D341Med (cell line): ENCODE measurements at regions not wholly inside any gene's neighbourhood (a gene's known extent, or its start where the extent isn't known, plus 50 kb on each side); places are given as distances from the start of the nearest gene placed in this dataset.
A peak's percentile ranks its signal among the peaks of the same experiment; 100 is the strongest.

ENCODE experiments used
- DNase-seq: peaks from one replicate; pipeline ENCODE4 v3.0.0; 2012; ENCODE audit warnings: low spot score

DNA sequence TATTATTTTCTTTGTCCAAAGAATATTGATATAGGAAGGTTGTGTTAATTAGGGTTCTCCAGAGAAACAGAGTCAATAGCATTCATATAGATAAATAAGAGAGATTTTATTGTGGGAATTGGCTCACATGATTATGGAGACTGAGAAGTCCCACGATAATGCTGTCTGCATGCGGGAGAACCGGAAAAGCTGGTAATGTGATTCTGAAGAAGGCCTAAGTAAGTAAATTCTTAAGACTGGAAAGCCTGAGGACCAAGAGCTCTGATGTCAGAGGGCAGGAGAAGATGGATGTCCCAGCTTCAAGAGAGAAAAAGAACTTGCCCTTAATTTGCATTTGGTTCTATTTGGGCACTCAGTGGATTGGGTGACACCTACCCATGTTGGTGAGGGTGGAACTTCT is 307.4 kb upstream of the C9orf72 start:
- no peak for DNase-seq

DNA sequence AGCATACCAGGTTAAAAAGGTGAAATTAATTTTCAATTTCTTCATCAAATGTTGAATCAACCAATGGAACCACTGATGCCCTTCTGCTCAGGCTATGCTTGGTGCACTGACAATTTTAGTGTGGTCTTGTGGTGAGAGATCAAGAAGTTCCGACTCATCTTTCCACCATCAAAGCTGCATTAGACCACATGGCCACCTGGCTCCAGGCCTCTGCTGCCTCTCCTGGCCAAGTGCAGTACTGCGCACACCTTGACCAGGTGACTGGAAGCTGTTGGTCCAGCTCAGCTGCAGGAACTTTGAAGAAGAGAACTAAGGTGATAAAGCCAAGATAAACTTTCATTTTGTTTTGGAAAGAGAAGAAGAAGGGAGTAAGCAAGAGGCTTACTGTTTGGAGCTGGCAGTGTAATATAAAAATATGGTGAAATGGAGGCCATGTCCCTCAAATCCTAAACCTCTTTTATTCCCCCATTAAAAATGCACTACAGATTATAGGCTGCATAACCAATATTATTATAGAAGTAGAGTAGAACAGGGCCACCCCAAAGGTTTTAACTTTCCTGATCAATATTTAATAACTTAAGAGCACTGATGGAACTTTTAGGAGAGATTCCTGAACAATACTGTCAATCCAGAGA is 315.5 kb upstream of the C9orf72 start:
- peak; percentile 39 for DNase-seq

DNA sequence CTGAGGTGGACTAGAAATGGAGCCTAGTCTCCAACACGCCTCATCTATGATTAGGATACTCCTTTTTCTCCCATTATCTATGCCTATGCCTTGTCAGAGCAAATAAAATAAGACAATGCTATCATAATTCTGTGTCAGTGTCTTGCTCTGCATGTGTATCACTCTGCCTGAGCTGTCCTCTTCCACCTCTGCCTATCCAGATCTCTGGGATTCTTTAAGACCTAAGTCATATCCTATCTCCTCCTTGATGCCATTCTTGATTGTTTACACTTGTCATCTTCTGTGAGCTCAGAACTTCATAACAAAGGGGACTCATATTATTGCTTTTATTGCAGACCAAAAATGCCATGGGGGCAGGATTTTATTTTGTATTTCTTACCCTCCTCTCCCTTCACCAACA is 351.2 kb upstream of the C9orf72 start:
- no peak for DNase-seq

DNA sequence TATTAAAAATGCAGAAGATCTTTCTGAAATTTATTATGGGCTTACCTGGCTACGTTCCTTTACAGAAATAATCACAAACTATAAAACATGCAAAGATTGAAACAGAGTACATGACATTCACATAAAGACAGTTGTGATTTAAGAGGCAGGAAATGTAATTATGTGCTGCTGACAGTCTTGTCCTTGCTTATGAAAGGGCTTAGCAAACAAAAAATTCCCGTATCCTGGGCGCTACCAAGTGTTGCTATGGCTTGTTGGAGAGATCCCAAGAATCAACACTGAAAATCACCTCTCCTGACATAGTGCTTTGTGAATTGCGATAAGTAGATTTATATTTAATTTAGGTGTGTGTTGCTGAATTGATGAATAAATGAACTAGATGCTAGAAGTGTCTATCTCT is 352.5 kb upstream of the C9orf72 start:
- DNase-seq = no peak

DNA sequence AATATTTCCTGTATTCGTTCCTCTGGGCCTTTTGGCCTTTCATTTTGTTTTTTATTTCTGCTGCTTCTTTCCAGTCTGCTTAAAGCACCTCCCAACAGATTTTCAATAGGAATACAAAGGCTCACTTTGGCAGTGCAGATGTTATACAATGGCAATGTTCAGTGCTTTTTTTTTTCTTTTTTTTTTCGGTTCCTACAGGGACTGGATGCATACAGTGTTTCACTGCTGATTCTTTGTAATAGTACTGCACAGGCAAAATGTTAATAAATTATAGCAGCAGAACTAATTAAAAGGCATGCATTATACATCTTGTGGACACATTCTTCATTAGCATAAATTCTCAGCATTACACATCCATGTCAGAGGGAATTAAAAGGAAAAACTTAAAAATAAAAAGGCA is 356.6 kb upstream of the C9orf72 start:
- no peak for DNase-seq

DNA sequence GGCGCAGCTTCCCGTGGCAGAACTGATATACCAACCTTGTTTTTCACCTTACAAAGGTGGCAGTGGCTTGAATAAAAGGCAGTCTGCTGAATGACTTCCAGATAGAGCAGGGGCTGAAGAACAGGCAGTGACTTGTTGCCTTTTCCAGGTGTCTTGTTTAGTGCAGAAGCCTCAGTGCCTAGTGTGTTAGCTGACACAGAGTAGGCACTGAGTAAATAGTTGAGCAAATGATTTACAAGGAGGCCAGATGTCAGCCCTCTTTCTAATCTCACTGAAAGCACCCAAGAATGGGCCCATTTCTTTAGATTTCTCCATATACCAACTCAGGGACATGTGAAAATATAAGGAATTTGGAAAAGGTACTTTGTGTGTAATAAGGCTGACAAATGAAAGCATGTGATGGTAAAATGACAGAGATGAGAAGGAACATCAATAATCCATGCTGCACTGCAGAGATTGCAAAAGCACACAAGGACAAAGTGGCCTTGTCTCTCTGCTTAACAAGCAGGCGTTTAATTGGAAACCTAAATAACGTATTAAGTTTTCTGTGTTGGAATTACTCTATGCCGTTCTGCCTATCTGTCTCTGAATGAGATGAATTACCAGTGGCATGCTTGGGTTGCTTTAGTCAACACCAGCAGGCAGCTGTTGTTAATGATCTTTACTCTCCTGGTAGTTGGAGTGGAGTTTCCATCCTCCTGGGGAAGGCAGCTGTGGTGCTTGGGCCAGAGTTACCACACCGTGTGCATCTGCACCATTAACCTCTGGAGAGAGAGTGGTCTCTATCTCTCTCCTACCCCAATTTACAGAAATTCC is 360.1 kb upstream of the C9orf72 start:
- no peak for DNase-seq

DNA sequence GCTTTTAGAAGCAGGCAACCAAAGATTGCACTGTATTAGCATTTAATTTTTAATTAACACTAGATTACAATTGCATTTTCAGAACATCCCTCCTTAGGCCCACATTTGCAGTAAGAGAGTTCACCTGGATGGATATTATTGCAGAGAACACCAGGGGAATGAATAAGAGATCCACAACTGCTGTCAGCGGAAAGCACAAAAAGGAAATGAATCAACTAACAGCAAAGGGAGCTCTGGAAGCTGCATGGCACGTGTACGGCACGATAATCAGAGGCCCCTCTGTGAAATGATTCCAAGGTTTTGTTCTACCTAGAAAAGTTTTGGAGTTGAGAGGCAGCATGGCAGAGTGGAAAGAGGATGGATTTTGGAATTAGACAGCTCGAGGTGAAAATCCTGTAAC is 361.2 kb upstream of the C9orf72 start:
- DNase-seq = no peak

DNA sequence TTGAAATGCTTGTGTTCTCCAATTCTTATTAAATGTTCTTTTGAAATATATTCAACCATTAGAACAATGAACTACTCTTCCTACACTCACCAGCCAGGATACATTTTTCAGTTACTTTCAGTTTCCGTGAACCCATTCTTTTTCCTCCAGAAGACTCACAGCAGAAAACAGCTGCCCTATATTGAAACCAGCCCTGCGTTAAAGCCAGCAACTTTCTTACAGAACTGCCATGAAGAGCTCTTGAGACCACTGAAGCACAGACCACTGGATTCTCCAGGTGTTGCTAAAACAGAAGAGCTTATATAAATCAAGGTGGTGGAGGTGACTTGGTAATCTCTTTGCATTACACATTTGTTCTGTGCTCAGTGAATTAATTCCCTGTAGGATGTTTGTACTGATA is 365.9 kb upstream of the C9orf72 start:
- DNase-seq = no peak

DNA sequence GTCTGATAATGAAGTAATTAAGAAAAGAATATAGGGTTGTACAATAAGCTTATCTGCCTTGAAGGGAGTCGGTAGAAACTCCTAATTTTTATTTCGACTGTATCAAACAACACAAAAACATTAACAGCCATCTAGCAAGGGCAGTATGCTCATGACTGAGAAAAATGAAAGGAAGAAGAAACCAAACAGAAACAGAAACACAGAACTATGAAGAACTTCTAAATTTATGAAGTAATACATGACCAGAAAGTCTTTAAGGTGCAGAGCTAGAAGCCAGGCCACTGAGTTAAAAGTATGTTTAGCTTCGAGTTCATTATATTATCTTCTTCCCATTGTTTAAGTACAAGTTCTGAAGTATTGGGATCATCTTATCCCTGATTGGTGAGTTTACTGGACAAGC is 367.3 kb upstream of the C9orf72 start:
- no peak for DNase-seq

DNA sequence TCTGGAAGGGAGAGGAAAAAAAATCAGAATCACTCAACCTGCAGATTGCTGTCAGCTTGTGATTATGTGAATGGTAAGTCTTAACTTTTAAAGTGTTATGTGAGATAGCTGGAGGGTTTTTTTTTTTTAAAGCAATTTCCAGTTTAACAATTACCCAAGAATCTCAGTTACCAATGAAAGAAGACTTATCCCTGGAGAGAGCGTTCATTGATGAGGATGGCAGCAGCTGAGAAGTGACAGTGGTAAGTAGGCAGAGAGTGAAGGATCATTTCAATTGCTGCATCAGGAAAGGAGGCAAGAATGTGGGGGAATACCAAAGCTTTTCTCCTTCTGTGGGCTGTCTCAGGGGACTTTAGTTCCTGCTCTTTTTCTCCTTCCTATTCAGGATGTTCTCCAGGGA is 370.2 kb upstream of the C9orf72 start:
- DNase-seq = peak; percentile 47

DNA sequence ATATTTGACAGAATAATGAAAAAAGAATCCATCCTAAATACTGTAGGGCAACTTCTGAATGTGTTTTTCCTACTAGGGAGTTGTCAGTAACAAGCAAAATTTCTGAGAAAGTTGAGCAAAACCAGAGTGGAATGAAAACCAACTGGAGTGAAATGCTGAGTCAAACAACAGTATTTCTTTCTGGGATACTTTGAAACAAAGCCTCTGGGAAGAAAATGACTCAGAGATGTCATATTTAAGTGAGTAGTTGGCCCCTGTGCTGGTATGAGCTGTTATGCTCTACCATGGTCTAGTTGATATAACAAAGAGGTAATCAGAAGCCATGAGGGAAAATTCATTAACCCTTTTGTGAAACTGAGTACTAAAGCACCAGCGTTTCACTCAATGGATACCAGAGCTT is 372.1 kb upstream of the C9orf72 start:
- no peak for DNase-seq

DNA sequence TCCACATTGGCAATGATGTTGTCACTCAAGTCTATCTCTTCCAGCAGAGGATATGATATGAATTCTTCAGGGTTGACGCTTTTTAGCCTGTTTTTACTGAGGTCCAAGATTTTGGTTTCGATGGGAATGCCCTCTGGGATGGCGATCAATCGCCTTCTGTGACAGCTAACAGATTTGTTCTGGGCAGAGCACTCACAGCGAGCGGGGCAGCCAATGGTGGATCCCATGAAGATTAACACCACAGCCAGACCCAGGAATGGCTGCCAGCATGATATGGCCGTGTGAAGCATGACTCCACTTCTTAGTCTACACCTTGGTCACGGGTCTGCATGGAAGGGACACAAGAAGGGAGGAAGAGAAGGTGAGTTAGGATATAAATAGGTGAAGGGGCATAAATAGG is 377.1 kb upstream of the C9orf72 start:
- DNase-seq = no peak

DNA sequence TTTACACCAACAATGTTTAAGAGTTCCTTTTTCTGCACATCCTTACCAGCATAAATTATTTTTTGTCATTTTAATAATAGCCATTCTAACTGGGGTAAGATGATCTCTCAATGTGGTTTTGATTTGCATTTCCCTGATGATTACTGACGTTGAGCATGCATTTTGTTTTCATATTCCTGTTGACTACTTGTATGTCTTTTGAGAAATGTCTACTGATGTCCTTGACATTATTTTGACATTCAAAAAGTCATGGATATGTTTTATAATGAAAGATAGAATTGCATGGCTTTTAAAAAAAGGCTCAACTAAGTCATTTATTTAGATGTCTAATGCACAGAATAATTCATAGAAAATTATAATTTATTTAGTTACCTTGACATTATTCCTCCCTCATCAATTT is 381.6 kb upstream of the C9orf72 start:
- DNase-seq = no peak

DNA sequence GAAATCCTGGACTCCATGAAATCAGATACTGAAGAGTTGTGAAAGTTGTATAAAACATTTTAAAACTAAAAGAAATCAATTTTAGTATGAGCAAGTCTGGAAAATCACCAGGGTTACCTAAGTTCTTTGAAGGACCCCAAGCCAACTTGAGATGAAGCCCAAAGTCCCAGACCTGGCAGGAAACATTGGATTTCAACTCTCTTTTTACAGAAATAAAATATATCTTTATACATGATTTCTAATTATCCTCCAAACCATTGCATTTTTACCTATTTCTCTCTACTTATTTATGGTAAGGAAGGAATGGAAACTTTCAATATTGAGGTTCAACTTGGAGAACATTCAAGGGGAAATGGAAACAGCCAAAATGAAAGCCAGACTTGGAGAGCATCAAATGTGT is 390.6 kb upstream of the C9orf72 start:
- DNase-seq = no peak

DNA sequence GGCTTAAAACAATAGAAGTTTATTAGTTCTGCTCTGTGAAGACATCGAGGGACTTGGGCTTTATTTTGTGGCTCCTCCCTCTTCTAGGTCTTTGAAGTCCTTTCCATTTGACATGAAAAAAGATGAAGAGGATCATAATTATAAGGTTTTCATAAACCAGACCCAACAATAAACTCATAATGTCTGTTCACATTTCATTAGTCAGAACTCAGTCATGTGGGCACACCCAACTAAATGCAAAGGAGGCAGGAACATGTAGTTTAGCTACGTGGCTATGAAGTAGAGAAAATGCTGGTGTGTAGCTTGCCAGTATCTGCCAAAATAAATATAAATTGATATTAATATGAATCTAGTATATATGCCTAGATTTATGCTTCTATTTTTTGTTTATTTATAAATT is 393.9 kb upstream of the C9orf72 start:
- no peak for DNase-seq

DNA sequence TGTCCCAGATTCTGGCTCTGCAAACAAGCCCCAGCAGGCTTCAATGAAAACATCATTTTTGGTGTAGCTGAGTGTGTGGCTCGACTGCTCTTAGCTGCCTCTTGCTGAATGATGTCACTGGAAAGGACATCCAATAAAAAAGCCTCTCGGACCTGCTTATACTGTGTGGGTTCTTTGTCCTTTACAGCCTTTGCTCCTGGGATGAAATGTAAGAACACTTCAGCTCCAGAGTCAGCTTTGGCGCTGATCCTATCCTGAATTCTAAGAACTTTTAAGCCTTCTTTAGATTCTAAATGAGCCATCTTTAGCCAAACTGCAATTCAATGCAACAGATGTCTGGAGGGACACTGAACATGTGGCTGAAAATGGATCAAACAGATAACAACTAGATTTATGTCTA is 404.6 kb upstream of the C9orf72 start:
- no peak for DNase-seq

DNA sequence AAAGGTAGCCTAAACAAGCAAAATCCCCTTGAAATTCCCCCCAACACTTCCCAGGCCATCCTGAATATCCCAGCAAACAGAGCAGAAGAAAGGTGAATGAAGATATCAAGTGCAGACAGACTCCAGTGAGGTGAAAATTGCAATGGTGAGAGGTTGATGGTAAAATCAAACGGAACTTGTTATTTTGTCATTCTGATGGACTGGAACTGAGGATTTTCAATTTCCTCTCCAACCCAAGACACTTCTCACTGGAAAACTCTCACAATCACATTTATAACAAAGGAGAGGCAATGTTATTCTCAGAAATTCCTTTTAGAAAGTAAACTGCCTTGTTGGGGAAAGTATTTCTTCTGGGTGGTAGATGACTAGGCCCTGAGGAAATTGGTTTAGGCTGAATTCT is 412.4 kb upstream of the C9orf72 start:
- DNase-seq = no peak

DNA sequence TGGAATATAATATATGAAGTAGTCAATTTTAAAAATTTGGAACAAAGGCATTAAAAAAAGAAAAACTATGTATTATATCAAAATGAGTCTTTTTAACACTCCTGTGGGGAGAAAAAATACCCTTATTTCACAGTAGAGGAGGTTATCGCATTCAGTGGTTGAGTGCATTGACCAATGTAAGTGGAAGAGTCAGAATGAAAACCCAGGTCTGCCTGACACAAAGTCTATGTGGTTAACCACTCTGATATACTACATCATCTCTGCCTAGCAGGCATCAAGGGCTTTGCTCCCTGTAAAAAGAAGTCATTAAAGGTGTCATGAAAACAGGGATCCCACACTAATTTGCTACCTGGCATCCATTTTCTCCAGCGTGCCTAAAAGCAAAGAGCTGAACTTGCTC is 417.2 kb upstream of the C9orf72 start:
- DNase-seq = no peak

DNA sequence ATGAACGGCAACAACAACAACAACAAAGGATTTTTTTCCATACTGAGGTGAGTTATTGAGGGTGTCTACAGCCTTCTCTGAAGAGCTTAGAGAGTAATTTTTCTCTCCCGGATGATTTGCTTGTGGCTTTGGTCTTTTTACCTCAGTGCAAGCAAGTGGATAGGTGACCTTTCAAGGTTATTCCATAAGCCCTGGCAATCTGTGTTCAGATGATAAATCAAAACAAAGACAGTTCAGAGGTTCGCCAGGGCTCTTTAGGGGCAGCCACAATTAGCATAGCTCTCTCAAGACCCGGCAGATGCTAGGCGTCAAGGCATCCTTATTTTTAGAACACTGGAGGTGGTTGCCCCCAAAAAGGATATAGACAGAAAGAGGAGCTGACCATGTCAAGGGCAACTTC is 417.9 kb upstream of the C9orf72 start:
- no peak for DNase-seq

DNA sequence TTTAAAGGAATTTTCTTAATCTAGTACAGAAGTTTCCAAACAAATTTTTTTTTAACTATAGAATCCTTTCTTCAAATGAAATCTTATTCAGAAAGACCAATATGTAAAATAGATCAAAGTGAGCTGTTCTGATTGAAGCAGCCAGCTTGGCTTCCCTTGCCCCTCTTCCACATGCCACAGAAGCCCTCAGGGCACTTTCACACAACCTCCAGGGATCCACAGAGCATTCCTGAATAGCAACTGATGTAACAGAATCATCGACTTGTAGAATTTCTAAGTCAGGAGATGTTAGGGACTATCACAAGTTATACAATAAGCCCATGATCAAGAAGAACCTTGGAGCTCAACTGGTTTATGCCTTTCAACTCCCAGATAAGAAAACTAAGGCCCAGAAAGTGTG is 427.8 kb upstream of the C9orf72 start:
- DNase-seq = no peak

DNA sequence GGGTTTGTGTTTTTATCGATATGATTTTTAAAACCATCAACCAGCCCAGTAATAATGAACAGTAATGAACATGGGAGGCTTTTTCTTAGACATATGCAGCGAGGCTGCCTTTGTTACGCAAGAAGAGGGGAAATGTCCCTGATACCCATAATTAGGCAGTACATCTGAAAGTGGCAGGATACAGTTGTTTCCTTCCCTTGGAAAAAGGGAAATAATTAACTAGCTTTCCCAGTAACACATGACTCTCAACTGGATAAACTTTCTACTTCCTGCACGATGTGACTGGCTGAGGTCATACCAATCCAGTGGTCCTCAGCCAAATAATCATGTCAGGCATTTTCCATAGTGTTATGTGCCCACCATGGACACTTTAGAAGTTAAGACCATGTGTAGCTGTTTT is 431.6 kb upstream of the C9orf72 start:
- DNase-seq = no peak

DNA sequence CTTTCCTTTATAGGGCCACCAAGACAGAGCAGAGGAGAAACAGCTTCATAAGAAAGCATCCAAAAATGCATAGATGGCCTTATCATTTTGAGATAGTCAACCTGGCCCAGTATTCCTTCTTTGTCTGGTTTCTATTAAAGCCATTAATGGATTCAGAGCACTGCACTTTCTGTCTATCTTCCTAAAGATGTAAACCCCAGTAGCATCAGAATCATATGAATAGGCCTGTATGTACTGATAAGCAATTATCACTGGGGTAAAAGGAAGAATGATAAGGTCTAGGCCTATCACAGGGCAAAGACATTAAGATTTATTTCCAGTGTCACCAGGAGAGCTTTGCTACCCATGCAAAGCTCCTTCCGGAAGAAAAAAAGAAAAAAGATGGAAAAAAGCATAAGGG is 432.5 kb upstream of the C9orf72 start:
- no peak for DNase-seq

DNA sequence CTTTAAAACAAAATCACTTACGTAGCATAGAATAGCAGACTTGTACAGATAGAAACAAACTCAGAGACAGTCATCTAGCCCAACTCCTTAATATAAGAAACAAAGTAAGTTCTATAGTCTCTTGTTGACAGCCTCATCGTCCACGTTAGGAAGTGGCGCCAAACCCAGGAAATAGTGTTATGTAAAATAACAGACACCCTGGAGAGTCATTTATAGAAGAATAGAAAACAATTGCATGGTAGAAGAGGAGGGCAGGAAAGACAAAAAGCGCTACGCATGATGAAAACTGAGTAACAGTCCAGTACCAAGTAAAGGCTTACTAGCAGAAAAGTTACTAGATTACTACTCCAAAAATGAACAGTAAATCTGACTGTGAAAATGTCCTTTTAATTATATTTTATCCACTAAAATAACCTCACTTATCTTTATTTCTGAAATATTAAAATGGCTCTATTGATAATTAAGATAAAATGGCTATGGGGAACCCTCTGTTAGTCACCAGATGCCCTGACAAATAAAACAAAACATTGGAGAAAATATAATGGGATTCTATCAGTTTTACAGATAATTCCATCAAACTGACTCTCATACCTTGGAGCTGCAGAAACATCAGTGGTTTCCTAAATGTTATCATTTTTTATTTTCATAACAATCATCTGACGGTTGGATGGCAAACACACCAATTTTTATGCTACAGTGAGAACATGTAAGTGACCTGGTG is 434.0 kb upstream of the C9orf72 start:
- DNase-seq = no peak
